Stimulated activated CD8-positive, alpha-beta memory T cell treated with anti-CD3 and anti-CD28 coated beads, Interleukin-12 subunit alpha, Interleukin-12 subunit beta, amount 100 ng/mL, for 1 hour (primary cell): ENCODE measurements at regions not wholly inside any gene's neighbourhood (a gene's known extent, or its start where the extent isn't known, plus 50 kb on each side); places are given as distances from the start of the nearest gene placed in this dataset.

ENCODE experiments used
- DNase-seq: peaks from one replicate; pipeline ENCODE4 v3.0.0-alpha.2; 2020; ENCODE audit warnings: low read depth

- peak; percentile 22 for DNase-seq
Observed at GRCh38 chr18:11553098-11553940, 56.1 kb upstream of the SLC35G4 start.

DNA sequence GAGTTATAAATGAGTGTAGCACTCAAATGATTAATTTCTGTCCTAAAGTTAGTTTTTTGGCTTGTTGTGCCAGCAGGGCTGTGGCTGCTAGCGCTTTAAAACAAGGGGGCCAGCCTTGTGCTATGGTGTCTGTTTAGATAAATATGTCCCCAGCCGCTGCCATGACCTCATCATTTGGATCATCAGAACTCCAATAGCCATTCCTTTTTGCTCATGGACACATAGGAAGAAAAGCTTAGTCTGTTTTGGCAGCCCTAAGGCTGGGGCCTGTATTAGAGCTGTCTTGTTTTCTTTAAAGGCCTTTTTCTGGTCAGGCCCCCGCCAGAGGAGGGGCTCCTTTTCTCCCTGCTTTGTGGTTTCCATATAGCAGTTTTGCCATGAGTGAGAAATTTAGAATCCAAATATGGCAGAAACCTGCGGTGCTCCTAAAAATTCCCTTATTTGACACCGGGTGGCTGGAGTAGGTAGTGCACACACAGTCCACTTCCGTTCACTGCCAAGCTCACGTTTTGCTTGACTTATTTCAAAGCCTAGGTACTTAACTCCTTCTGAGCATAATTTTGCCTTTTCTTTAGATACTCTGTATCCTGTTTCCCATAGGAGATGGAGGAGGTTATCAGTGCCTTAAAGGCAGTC is 60.4 kb upstream of the SLC35G4 start:
- no peak for DNase-seq

GRCh38 chr18:11548396-11548795 is 61.0 kb upstream of the SLC35G4 start:
- no peak for DNase-seq

- DNase-seq, result no peak
Observed at GRCh38 chr18:11544060-11544633, 65.2 kb upstream of the SLC35G4 start.

DNA sequence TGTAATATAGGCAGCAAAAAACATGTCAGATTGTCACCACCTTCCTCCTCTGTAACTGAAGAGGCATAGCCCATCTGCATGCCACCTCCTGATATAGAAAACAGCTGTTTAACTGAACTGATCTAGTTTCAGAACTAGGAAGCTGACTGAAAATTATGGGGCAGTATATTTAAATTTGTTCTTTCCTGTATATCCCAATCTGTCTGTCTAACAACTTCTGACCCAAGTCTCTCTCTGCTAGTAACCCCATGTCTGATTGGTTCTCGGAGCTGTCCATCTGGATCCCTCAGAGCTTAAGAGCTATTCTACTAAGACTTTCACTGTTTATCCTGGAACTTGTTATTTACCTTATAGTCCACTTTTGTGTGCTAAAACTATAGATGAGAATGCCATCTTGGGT is 68.2 kb upstream of the SLC35G4 start:
- DNase-seq, result no peak

DNA sequence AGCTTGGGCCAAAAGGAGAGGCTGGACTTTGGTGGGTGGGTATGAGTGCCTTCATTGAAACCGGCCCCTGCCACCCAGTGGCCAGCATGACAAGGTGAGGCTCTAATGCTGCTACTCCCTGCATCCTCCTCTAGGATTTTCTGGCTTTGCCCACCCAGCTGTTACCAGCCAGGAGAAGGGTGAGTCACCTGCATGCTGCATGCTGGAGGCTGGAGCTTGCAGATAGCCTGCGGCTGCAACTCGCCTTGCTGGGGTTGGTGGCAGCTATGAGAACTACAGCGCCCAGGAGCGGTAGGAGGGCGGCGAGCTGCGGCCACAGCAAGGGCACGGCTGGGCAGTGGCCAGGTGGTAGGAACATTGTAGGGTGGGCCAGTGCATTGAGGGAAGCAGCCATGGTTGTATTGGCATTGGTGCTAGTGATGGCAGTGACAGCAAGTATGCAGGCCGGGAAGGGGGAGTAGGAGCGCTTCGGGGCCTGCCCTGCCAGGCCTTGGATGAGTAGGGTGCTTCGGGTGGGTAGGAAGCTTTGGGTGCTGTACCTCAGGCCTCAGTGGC is 75.4 kb upstream of the SLC35G4 start:
- DNase-seq, result no peak

DNA sequence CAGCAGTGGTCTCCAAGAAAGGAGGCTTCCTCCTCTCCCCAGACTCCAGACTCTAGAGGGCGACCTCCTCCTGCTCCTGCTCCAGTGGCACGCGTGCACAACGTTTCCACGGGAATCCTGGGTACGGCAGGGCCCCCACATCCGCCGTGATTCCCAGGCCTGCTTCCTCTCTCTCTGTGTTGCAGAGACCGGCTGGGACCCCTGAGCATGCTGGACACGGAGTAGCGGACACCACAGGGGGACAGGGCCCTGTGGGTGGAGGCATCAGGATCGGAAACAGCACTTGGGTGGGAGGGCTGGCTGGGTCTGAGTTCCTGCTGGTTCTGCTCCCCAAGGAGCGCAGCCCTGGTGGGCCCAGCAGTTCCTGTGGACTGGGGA is 75.9 kb upstream of the SLC35G4 start:
- DNase-seq, result no peak

DNA sequence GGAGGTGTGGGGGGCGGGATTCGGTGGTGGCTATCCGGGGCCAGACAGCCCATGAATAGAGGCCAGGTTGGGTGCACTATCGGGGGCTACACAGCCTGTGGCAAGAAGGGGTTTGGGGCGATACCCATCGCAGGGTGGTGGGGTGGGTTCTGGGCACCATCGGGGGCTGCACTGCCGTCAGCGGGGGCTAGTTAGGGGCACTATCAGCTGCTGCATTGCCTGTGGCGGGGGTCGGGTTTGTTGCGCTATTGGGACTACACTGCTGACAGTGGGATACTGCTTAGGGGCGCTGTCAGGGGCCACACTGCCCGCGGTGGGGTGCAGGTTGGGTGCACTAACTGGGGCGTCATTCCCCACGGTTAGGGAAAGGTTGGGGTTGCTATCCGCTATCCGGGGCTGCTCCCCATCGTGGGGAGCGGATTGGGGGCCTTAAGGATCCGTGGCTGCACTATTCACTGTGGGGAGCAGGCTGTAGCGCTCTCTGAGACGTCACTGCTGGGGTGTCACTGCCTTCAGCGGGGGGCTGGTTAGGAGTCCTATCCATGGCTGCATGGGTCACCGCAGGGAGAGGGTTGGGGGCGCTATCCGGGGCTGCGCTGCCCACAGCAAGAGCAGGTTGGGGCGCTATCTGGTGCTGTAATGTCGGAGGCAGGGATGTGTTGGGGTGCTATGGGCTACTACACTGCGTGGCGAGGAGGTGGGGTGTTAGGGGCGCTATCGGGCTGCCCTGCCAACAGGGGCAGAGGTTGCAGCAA is 76.5 kb upstream of the SLC35G4 start:
- no peak for DNase-seq

- no peak for DNase-seq
Observed at GRCh38 chr18:11529081-11529480, 80.3 kb upstream of the SLC35G4 start.

DNA sequence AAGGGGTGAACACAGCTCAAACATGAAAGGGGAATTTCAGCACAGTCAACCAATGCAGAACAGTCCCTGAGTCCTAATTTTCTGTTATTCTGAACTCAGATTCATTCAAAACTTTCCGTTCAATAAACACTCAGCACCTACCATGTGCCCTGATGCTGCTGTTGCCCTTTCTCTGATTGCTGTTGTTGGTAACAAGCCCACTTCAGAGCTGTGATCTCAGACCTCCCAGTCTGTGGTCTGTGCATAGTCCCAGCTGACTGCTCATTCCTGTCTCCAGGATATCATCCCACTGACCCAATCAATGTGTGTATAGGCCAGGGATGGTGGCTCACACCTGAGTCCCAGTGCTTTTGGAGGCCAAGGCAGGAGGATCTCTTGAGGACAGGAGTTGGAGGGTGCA is 82.7 kb upstream of the SLC35G4 start:
- DNase-seq, result no peak

DNA sequence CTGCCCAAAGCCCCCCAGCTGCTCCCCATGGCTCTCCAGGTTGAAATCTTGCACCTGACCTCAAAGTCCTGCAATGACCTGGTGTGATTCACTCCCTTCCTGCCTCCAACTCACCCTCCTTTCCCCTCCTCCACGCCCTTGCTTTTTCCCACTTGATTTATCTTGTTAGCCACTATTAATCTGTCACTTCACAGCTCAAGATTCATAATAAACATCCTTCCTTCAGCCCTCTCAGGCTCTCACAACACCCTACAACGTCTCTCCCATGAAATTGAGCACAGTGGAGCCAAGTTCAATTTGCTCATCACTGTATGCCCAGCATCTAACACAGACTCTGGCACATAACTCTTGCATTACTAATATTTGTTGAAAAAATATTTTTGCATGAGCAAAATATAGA is 85.6 kb upstream of the SLC35G4 start:
- no peak for DNase-seq

- DNase-seq, result no peak
Observed at GRCh38 chr18:11522992-11523391, 86.4 kb upstream of the SLC35G4 start.

- DNase-seq, result no peak
Observed at GRCh38 chr18:11521853-11522252, 87.5 kb upstream of the SLC35G4 start.

- no peak for DNase-seq
Observed at GRCh38 chr18:11520536-11520935, 88.9 kb upstream of the SLC35G4 start.

GRCh38 chr18:11518788-11519685 is 90.4 kb upstream of the SLC35G4 start:
- DNase-seq, result no peak

DNA sequence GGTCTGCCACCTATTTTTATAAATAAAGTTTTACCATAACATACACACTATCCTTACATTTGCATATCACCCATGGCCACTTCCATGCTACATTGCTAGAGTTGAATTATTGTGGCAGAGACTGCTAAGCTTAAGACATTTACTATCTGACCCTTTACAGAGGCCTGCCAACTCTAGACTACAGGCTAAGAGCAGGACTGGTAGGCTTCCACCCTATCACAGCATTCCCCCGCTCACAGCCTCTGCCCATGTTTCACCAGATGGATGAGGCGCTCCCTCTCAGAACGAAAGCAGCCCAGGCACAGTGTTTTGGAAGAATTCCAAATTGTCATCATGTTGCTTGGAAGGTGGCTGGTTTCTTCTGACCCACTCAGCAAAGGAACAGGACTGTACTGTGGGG is 91.7 kb upstream of the SLC35G4 start:
- DNase-seq, result no peak

DNA sequence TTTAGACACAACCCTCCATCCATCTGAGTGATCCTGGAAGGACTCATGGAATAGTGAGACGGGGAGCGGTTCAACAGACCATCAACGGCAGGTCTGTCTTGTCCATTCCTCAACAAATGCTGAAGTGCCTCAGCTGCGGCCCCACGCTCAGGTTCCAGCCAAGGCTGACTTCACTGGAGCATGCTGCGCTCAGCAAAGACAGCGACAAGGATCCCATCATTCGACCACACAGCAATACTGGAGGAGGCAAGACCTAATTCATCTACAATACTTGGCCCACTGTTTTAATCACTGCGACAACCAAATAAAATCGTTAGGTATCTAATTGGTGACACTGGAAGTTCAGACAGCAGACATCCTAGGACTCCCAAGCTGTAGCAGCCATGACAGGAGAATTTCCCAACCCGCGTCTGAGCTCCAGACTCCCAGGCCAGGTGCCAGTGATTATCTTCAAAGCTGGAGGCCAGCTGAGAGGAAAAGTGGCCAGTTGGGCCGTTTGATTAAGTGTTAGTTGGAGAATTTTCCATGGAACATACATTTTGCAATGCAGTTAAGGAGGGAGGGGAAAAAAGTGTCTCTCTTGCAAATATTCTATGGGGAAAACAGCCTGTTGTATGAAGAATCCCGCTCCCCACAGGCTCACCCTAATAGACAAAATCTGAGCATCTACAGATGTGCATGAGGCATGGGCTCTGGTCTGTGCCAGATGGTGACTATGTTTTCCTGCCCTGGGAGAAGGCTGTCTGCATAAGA is 92.5 kb upstream of the SLC35G4 start:
- DNase-seq, result no peak

- DNase-seq, result no peak
Observed at GRCh38 chr18:11514267-11514666, 95.1 kb upstream of the SLC35G4 start.

DNA sequence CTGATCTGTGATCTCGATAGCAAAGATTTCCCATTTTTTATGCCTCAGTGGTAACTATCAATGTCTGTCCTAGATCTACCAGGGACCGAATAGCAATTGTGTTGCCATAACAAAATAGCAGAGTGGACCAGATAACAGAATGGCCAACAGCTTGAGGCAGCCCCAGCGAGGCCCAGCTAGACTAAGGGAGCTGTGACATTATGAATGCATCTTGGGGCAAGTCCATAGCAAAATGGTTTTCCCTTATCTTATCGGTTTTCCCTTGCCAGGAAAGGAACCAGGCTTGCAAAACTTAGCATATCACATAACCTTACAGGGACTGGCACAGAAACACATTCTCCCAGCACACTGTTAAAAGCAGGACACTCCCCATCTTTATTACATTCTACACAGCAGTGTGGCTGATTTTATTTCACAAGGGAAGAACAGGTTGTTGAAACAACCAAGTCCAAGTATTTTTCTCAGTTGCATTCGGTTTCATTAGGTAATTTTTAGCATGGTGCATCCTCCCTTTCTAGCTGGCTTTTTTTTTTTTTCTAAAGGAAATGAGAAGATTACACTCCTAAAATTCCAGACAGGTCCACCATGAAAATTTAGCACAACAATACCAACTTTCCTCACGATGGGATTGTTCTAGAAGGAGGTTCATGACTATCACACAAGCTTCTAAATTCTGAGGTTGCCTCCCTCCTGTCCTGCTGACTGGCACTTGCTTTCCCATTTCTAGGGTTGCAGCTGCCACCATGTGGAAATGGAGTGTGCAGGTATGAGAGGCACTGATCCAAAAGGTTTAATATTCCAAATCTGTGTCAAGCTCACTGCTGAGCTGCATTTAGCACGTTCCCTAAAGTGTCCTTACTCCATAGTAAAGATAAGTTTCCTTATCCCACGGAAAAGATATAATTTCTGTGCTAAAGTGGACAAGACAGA is 97.0 kb upstream of the SLC35G4 start:
- DNase-seq, result no peak
